Activated T-helper 2 cell treated with anti-CD3 and anti-CD28 coated beads, Interferon-gamma antibody, Interleukin-2, Interleukin-4, amounts not matched to agents 10 μg/mL and 5 μg/mL and 100 μg/mL, durations not matched to agents 14 hours and 24 hours and 36 hours (primary cell): ENCODE measurements at regions not wholly inside any gene's neighbourhood (a gene's known extent, or its start where the extent isn't known, plus 50 kb on each side); places are given as distances from the start of the nearest gene placed in this dataset.
A peak's percentile ranks its signal among the peaks of the same experiment; 100 is the strongest.

Experiments
- DNase-seq: peaks from one replicate; pipeline ENCODE4 v3.0.0; 2021; ENCODE audit warnings: low spot score
- H3K27ac Mint-ChIP-seq: one replicate; pipeline ENCODE4 v1.8.0; 2021; ENCODE audit warnings: mixed read lengths
- H3K27me3 Mint-ChIP-seq: one replicate; pipeline ENCODE4 v1.8.0; 2021; ENCODE audit warnings: low read depth, mixed read lengths
- H3K36me3 Mint-ChIP-seq: one replicate; pipeline ENCODE4 v1.8.0; 2021; ENCODE audit warnings: low read depth, mixed read lengths
- H3K4me1 Mint-ChIP-seq: one replicate; pipeline ENCODE4 v1.8.0; 2021; ENCODE audit warnings: low read depth, mixed read lengths
- H3K4me3 Mint-ChIP-seq: one replicate; pipeline ENCODE4 v1.8.0; 2021; ENCODE audit warnings: low read depth, mild to moderate bottlenecking, moderate library complexity, mixed read lengths
- H3K9me3 Mint-ChIP-seq: one replicate; pipeline ENCODE4 v1.8.0; 2021; ENCODE audit warnings: mixed read lengths
- intact Hi-C: fragments of 100-400 bp; cut with micrococcal nuclease; formaldehyde crosslinking; loops from one replicate; pipeline ENCODE4 v1.15.1; 2023

DNA sequence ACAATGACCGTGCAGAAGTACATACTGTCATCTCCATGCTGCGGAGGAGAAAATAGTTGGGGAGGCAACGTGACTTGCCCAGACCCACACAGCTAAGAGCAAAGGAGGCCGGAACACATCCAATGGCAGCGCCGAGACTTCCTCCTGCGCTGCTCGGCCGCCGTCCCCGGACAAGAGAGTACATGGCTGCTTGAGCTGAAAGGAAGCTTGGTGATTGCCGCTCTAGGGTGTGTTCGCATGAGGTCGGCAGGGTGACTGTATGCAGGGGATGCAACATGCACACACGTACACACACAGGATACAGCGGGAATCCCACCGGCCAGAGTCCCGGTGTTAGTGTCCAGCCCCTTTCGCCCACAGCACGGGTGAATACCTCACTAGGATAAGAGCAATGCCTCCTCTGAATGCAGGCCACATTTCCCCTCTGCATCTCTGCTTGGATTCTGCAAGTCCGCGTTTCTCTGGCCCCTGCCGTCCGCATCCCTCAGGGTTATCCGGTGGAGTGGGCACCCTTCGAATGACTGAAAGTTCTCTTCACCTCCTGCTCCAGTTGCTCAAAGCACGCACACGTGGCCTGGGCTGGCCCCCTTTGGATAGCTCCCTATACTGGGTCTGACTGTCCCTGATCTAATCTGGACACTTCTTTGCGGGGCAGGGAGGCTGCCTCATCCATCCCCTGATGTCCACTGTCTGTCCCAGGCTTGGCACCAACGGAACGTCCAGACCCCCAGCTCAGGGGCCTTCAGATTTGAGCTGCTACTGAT is 78.8 kb downstream of the GSC start:
- Mint-ChIP-seq H3K27ac (no peak overlapping the region), H3K36me3 (no peaks in the 10 kb centered on the region), H3K27me3 (peaks cover 7% of the 10 kb centered on the region), H3K4me1 (peaks cover 2% of the 10 kb centered on the region), H3K4me3 (no peak overlapping the region), H3K9me3 (no peaks in the 10 kb centered on the region)
- intact Hi-C loops = no loop called here
- no peak for DNase-seq

DNA sequence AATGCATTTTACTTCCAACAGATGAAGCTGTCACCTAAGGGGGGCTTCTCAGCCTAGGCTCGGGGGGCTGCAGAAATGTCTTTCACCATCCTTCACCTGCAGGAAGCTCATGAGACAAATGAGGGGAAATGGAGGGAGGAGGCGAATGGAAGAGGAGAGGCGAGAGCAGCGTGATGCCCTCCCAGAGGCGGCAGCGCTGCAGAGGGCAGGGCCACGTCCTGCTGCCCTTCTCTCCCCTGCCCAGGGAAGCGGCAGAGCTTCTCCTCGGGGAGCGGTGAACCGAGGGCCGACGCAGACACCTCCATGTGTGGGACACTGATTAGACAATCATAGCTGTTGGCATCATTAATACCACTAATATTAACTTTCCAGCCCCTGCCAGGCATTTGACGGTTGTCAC is 78.3 kb downstream of the SERPINA3 start:
- peaks cover 7% of the 10 kb centered on the region for H3K27me3 Mint-ChIP-seq
- no peaks in the 10 kb centered on the region for H3K9me3 Mint-ChIP-seq
- peaks cover 2% of the 10 kb centered on the region for H3K4me1 Mint-ChIP-seq
- H3K36me3 Mint-ChIP-seq = no peaks in the 10 kb centered on the region
- intact Hi-C loops = no loop called here
- H3K27ac Mint-ChIP-seq = no peak overlapping the region
- no peak overlapping the region for H3K4me3 Mint-ChIP-seq
- no peak for DNase-seq

DNA sequence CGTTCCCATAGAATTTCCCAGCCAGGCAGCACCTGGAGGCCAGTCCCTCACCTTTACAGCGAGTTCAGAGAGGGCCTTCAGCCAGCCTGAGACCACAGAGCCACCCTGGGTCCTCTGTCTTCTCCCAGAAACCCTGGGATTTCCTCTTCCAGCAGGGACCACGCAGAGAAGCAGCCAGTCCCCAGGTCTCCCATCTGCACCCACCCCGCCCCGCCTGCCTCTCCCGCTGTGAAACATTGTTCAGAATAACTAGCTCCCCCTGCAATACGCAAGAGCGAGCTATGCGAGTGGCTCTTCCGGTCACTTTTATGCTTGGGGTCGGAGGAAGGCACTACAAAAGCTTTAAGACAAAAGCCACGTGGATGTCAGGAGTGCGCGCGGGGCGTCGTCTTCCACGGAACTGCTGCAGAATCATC is 77.8 kb downstream of the SERPINA3 start:
- Mint-ChIP-seq H3K27ac (no peak overlapping the region), H3K36me3 (no peaks in the 10 kb centered on the region), H3K4me1 (peaks cover 2% of the 10 kb centered on the region), H3K9me3 (no peaks in the 10 kb centered on the region), H3K4me3 (no peak overlapping the region), H3K27me3 (peaks cover 7% of the 10 kb centered on the region)
- intact Hi-C loops = loop anchor here (5.0 to 10.0 kb wide), 2 partner anchors 405 to 672 kb away; no protein-coding TSS in a partner anchor
- DNase-seq = no peak

DNA sequence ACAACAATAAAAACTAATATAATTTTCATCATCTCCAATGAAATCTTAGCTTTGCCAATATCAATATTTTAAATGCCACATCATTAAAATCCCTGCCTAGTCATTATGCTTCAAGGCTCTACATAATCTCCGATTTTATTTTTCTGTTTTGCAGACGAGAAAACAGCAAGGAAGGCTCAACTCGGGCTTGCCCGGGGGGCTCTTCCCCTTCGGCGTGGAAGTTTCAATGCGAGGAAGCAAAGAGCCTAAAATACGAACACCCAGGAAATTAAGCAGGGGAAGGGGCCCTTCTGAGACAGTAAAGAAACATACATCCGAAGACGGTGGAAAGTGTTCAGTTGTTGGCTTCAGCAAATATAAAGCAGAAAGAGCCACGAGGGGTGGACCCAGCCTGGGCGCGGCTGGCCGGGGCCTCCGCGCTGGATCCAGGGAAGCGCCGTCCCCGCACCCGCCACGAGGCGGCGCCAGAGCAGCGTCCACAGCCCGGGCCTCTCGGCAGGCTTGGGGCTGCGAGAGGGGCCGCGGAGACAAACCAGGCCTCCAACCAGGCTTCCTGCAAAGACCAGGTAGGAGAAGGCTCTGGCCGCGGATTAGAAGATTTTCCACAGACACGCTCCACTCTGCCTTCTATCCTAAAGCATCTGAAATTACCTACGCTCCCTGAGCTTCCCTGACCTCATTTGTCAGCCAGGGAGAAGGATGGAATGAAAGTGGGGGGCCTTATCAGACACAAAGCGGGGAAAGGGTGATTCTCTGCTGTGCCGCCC is 77.2 kb downstream of the SERPINA3 start:
- Mint-ChIP-seq H3K4me3 (no peak overlapping the region), H3K9me3 (no peaks in the 10 kb centered on the region), H3K27ac (no peak overlapping the region), H3K36me3 (no peaks in the 10 kb centered on the region), H3K4me1 (peaks cover 2% of the 10 kb centered on the region), H3K27me3 (peaks cover 7% of the 10 kb centered on the region)
- intact Hi-C loops = loop anchor here (5.0 to 10.0 kb wide), 2 partner anchors 405 to 673 kb away; no protein-coding TSS in a partner anchor
- DNase-seq = peak; percentile 23

DNA sequence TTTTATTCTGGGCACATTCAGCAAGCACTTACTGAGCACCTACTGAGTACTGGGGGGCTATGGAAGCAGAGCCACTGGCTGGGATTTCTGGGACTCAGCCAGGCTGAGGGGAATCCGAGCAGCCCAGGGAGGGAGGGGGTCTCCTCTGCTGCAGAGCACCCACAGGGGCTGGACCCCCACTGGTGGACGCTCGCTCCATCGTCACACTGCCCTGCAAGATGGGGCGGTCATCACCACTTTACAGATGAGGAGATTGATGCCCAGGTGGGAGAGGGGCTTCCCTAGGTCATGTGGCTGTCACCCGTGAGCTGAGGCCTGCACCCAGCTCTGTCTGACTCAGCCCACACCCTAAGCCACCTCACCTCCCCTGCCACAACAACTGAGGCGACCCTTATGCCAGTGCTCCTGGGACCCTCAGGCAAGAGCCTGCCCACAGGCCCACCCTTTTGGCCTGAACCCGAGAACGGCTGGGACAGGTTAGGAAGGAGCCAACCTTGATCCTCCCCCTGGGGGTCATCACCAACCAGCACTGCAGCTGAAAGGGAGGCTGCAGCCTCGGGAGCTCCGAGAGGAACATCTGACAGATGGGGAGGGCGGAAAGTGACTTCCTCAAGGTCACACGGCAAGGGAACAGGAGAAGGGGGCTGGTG is 74.4 kb downstream of the SERPINA3 start:
- Mint-ChIP-seq H3K36me3 (no peaks in the 10 kb centered on the region), H3K4me3 (no peak overlapping the region), H3K9me3 (no peaks in the 10 kb centered on the region), H3K27ac (no peak overlapping the region), H3K4me1 (peaks cover 2% of the 10 kb centered on the region), H3K27me3 (peaks cover 7% of the 10 kb centered on the region)
- DNase-seq = no peak
- intact Hi-C loops = loop anchor here (5.0 to 10.0 kb wide), 2 partner anchors 408 to 676 kb away; no protein-coding TSS in a partner anchor

DNA sequence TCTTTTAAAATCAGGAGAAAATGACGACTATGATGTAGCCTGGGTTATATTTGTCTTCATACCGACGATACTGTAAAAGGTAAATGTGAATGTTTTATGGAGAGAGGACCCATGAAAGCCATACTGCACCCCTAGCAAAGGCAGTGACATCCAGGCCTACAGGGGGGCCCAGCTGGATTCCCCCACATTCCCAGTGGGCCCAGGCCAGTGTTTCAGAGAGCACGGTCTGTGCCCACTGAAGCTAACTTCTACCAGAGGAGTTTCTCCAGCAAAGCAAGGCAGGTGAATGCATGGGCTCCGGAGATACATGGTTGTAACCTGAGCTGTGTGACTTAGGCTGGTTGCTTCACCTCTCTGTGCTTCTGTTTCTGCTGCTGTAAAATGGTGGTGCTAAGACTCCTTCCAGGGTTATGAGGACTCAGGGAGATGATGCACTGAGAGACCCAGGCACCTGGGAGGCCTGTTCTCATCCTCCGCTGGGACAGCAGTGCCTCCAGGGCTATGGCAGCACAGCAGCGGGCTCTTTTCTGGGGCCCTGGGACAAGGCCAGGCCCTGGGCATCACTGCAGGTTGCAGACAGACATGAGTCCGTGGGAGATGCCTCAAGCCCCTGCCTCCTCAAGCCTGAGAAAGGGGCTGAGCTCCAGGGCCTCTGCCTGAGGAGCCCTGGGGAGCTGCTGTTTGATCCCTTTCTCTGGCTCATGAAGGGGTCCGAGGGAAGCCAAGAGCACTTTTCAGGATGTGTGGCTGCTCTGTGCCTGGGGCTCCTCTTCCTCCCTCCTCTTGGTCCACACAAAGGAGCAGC is 73.7 kb downstream of the SERPINA3 start:
- peaks cover 7% of the 10 kb centered on the region for H3K27me3 Mint-ChIP-seq
- no peak overlapping the region for H3K4me3 Mint-ChIP-seq
- H3K9me3 Mint-ChIP-seq = no peaks in the 10 kb centered on the region
- H3K27ac Mint-ChIP-seq = no peak overlapping the region
- no peak for DNase-seq
- H3K4me1 Mint-ChIP-seq = peaks cover 2% of the 10 kb centered on the region
- no peaks in the 10 kb centered on the region for H3K36me3 Mint-ChIP-seq
- intact Hi-C loops = loop anchor here (5.0 to 10.0 kb wide), 2 partner anchors 409 to 676 kb away; no protein-coding TSS in a partner anchor

DNA sequence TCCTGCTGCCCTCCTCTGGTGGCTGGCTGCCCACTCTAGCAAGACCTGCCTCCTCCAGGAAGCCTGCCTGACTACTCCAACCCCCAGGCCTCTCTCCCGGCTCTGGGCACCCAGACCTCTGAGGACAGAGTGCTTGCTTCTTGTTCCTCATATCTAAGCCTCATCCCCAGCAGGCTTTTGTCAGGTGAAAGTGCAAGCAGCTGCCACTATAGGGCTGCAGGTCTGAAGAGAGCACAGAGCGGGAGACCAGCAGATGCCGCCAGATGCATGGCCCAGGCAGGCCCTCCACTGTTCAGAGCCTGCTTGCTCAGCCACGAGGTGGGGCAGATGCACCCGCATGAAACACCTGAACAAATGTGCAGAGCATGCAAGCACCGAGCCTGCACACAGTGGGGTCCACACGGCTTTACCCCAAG is 73.0 kb downstream of the SERPINA3 start:
- H3K36me3 Mint-ChIP-seq = no peaks in the 10 kb centered on the region
- H3K9me3 Mint-ChIP-seq = no peaks in the 10 kb centered on the region
- no peak overlapping the region for H3K4me3 Mint-ChIP-seq
- peaks cover 2% of the 10 kb centered on the region for H3K4me1 Mint-ChIP-seq
- peaks cover 5% of the 10 kb centered on the region for H3K27me3 Mint-ChIP-seq
- no peak for DNase-seq
- no peak overlapping the region for H3K27ac Mint-ChIP-seq
- intact Hi-C loops = loop anchor here (5.0 to 10.0 kb wide), 2 partner anchors 410 to 677 kb away; no protein-coding TSS in a partner anchor

DNA sequence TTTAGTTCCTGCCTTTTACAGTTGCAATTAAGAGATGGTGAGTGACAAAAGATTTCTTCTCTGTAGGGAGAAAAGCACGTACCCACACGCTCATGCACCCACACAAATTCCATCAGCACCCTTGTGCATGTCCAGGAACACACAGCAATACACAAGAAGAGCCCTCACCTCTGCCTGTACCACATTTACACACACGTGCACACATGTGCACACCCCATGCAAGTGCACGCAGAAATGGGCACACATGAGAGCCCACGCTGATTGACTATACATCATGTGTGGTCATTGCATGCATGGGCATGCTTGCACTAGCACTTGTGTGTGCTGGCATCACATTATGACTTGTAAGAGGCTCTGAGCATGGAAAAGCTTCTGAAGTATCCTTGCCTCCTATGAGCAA is 70.5 kb downstream of the SERPINA3 start:
- Mint-ChIP-seq H3K36me3 (no peaks in the 10 kb centered on the region), H3K27ac (no peak overlapping the region), H3K4me3 (no peak overlapping the region), H3K4me1 (no peaks in the 10 kb centered on the region), H3K9me3 (no peaks in the 10 kb centered on the region), H3K27me3 (no peaks in the 10 kb centered on the region)
- no peak for DNase-seq
- intact Hi-C loops = loop anchor here (10.0 kb wide), 1 partner anchor 412 kb away; no protein-coding TSS in a partner anchor

DNA sequence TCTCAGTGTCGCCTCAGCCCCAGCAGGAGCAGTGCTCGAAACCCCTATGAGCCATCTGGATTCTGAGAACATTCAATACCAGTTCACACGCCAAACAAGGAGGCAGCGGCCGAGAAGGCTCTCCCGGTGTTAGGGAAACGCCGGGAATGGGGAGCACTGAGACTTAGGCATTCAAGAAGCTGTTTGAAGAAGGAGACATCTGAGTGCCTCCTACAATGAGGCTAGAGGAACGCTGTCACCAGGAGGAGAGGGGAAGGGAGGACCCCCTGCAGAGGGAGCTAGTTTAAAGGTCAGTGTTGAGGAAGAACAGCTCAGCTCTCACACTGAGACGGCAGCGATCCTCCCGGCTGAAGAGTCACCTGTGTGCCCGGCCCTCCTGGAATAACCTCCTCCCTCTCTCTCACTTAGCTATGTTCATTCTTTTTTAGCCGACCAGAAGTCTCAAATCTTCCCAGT is 69.9 kb downstream of the SERPINA3 start:
- H3K4me1 Mint-ChIP-seq = no peaks in the 10 kb centered on the region
- no peaks in the 10 kb centered on the region for H3K36me3 Mint-ChIP-seq
- H3K27me3 Mint-ChIP-seq = no peaks in the 10 kb centered on the region
- no peaks in the 10 kb centered on the region for H3K9me3 Mint-ChIP-seq
- intact Hi-C loops = loop anchor here (10.0 kb wide), 1 partner anchor 413 kb away; no protein-coding TSS in a partner anchor
- DNase-seq = no peak
- H3K4me3 Mint-ChIP-seq = no peak overlapping the region
- H3K27ac Mint-ChIP-seq = no peak overlapping the region

DNA sequence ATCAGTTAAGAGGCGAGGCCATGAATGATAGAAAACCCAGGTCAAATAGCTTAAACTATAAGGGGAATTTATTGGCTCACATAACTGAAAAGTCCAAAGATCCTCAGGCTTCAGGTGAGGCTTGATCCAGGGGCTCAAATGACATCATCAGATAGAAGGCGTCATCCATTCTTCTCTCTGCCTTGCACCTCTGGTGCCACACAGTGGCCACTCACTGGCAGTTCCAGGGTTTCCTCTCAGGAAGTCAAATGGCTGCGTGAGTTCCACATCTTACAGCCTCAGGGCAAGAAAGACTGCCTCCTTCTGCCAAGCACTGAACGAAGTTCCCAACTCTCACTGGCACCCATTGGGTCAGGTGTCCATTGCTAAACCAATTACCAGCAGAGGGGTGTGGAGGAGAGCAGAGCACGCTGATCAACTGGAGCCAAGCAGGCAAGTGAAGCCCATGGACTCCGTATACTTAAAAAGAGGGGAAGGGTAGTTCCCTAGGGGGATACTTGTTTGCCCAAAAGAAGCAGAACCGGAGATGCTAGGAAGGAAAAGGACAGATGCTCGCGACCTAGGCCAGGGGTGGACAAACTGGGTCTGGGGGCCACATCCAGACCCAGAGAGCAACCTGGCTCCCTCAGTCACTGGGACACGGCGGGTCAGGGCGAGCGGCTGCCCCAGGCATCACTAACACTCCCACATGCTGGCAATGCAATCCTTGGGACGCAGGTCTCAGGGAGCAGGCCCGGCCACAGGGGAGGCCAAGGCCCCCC is 69.3 kb downstream of the SERPINA3 start:
- H3K27me3 Mint-ChIP-seq = no peaks in the 10 kb centered on the region
- intact Hi-C loops = loop anchor here (10.0 kb wide), 1 partner anchor 413 kb away; no protein-coding TSS in a partner anchor
- H3K4me3 Mint-ChIP-seq = no peak overlapping the region
- no peaks in the 10 kb centered on the region for H3K9me3 Mint-ChIP-seq
- no peaks in the 10 kb centered on the region for H3K36me3 Mint-ChIP-seq
- H3K27ac Mint-ChIP-seq = no peak overlapping the region
- H3K4me1 Mint-ChIP-seq = no peaks in the 10 kb centered on the region
- DNase-seq = no peak

DNA sequence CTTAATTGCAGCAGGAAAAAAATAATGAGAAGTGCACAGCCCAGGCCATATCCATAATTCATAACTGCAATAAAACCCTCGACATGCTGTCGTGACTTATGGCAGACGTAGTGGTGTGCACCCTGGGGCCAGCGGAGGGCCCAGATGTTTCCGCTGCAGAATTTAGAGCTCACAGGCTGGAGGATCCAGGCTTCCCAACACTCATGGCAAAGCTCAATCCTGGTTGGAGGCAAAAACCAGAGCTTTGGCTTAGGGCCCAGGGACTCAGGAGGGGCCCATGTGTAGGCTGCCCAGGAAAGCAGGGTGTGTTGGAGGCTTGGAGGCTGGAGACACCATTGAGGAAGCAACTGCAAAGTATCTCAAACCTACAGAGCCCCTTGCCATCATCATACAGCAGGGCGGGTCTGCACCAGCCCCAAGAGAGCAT is 68.7 kb downstream of the SERPINA3 start:
- no peak overlapping the region for H3K27ac Mint-ChIP-seq
- H3K4me1 Mint-ChIP-seq = no peaks in the 10 kb centered on the region
- no peaks in the 10 kb centered on the region for H3K27me3 Mint-ChIP-seq
- intact Hi-C loops = loop anchor here (10.0 kb wide), 1 partner anchor 414 kb away; no protein-coding TSS in a partner anchor
- DNase-seq = no peak
- H3K36me3 Mint-ChIP-seq = no peaks in the 10 kb centered on the region
- H3K4me3 Mint-ChIP-seq = no peak overlapping the region
- no peaks in the 10 kb centered on the region for H3K9me3 Mint-ChIP-seq
